Gastroesophageal sphincter (tissue), 3 donors: ENCODE measurements at regions not wholly inside any gene's neighbourhood (a gene's known extent, or its start where the extent isn't known, plus 50 kb on each side); places are given as distances from the start of the nearest gene placed in this dataset.

Source experiments
- EP300 ChIP-seq: sonication (generic); formaldehyde crosslinking; IDR thresholded peaks from one replicate; pipeline ENCODE4 v1.6.1; 2017; ENCODE audit warnings: antibody characterized with exemption, mild to moderate bottlenecking
- POLR2A ChIP-seq, 2 donors: fragments of 450-650 bp; IDR thresholded peaks; one replicate each; pipeline ENCODE4 v1.6.1; 2017; ENCODE audit warnings: antibody characterized with exemption in 2 of 2, mild to moderate bottlenecking in 2 of 2, moderate library complexity in 1 of 2
- TF ChIP-seq, protein P1 (sequence below), 4 experiments: fragments of 200-600 bp in 2 of 4; fragments of 450-650 bp in 2 of 4; sonication (generic) in 1 of 4; IDR thresholded peaks; one replicate each; pipeline ENCODE4 v1.5.1; 2017 to 2019; ENCODE audit warnings: antibody characterized with exemption in 4 of 4, mild to moderate bottlenecking in 2 of 4, moderate library complexity in 2 of 4

- TF ChIP-seq, protein P1, sequence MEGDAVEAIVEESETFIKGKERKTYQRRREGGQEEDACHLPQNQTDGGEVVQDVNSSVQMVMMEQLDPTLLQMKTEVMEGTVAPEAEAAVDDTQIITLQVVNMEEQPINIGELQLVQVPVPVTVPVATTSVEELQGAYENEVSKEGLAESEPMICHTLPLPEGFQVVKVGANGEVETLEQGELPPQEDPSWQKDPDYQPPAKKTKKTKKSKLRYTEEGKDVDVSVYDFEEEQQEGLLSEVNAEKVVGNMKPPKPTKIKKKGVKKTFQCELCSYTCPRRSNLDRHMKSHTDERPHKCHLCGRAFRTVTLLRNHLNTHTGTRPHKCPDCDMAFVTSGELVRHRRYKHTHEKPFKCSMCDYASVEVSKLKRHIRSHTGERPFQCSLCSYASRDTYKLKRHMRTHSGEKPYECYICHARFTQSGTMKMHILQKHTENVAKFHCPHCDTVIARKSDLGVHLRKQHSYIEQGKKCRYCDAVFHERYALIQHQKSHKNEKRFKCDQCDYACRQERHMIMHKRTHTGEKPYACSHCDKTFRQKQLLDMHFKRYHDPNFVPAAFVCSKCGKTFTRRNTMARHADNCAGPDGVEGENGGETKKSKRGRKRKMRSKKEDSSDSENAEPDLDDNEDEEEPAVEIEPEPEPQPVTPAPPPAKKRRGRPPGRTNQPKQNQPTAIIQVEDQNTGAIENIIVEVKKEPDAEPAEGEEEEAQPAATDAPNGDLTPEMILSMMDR (IDR thresholded peaks at IDR 0.05), result no peak
- TF ChIP-seq EP300 (no peak), POLR2A (IDR thresholded peaks at IDR 0.05) (no peak)
These were observed 308.9 kb upstream of the TBC1D5 start for GRCh38 chr3:18051306-18051705.
